ENCODE measurements at regions not wholly inside any gene's neighbourhood (a gene's known extent, or its start where the extent isn't known, plus 50 kb on each side); places are given as distances from the start of the nearest gene placed in this dataset.

GRCh38 chr9:120198027-120198426 is 381.9 kb downstream of the CDK5RAP2 start:
- no peak for DNase-seq (ENCODE audit: low read depth)
- no peak overlapping the region for H3K4me3 ChIP-seq (ENCODE audit: low read length)
- no peak for TF ChIP-seq CTCF (conservative IDR thresholded peaks at IDR 0.05; ENCODE audit: low read depth, low read length)

GRCh38 chr9:120197605-120198004 is 382.4 kb downstream of the CDK5RAP2 start:
- no peak for DNase-seq (ENCODE audit: low read depth)
- H3K4me3 ChIP-seq (ENCODE audit: low read length), result no peak overlapping the region
- no peak for TF ChIP-seq CTCF (conservative IDR thresholded peaks at IDR 0.05; ENCODE audit: low read depth, low read length)

- TF ChIP-seq CTCF (conservative IDR thresholded peaks at IDR 0.05; ENCODE audit: low read depth, low read length), result no peak
- H3K4me3 ChIP-seq (ENCODE audit: low read length), result no peak overlapping the region
- no peak for DNase-seq (ENCODE audit: low read depth)
Observed at GRCh38 chr9:120191141-120191540, 388.8 kb downstream of the CDK5RAP2 start.

GRCh38 chr9:120187758-120188157 is 392.2 kb downstream of the CDK5RAP2 start:
- DNase-seq (ENCODE audit: low read depth), result no peak
- no peak overlapping the region for H3K4me3 ChIP-seq (ENCODE audit: low read length)
- TF ChIP-seq CTCF (conservative IDR thresholded peaks at IDR 0.05; ENCODE audit: low read depth, low read length), result no peak

GRCh38 chr9:120186276-120186675 is 393.7 kb downstream of the CDK5RAP2 start:
- no peak overlapping the region for H3K4me3 ChIP-seq (ENCODE audit: low read length)
- DNase-seq (ENCODE audit: low read depth), result no peak
- no peak for TF ChIP-seq CTCF (conservative IDR thresholded peaks at IDR 0.05; ENCODE audit: low read depth, low read length)

- H3K4me3 ChIP-seq (ENCODE audit: low read length), result no peak overlapping the region
- TF ChIP-seq CTCF (conservative IDR thresholded peaks at IDR 0.05; ENCODE audit: low read depth, low read length), result no peak
- DNase-seq (ENCODE audit: low read depth), result no peak
Observed at GRCh38 chr9:120184266-120184665, 395.7 kb downstream of the CDK5RAP2 start.

- no peak for DNase-seq (ENCODE audit: low read depth)
- H3K4me3 ChIP-seq (ENCODE audit: low read length), result no peak overlapping the region
- no peak for TF ChIP-seq CTCF (conservative IDR thresholded peaks at IDR 0.05; ENCODE audit: low read depth, low read length)
Observed at GRCh38 chr9:120183615-120184014, 396.4 kb downstream of the CDK5RAP2 start.

Measured in retinal pigment epithelial cell (primary cell).